ENCODE measurements at regions not wholly inside any gene's neighbourhood (a gene's known extent, or its start where the extent isn't known, plus 50 kb on each side); places are given as distances from the start of the nearest gene placed in this dataset.

DNA sequence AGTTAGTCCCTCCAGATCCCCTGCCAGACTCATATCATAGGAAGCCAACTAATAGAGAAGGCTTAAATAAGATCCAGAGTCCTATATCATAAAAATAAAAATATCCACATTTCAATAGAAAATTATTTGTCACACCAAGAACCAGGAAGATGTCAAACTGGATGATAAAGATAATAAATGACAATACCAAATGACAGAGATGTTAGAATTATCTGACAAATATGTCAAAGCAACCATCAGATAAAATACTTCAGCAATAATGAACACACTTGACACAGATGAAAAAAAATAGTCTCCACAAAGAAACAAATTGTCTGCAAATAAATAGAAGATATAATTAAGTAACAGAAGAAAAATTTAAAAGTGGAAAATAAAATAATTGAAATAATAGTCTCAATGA, 300.7 kb upstream of the FTMT start:
- no peak overlapping the region for H3K9ac ChIP-seq (ENCODE audit: low read length)
- H3K9me3 ChIP-seq (ENCODE audit: control insufficient read depth in 1 of 2, insufficient read depth in 1 of 2, low read depth in 1 of 2, low read length in 2 of 2): no peaks in the 10 kb centered on the region
- no TSS peak for BruUV-seq (replicated peaks)
- H3K27me3 ChIP-seq (ENCODE audit: insufficient read depth, low read length): no peaks in the 10 kb centered on the region
- TF ChIP-seq, protein P1, sequence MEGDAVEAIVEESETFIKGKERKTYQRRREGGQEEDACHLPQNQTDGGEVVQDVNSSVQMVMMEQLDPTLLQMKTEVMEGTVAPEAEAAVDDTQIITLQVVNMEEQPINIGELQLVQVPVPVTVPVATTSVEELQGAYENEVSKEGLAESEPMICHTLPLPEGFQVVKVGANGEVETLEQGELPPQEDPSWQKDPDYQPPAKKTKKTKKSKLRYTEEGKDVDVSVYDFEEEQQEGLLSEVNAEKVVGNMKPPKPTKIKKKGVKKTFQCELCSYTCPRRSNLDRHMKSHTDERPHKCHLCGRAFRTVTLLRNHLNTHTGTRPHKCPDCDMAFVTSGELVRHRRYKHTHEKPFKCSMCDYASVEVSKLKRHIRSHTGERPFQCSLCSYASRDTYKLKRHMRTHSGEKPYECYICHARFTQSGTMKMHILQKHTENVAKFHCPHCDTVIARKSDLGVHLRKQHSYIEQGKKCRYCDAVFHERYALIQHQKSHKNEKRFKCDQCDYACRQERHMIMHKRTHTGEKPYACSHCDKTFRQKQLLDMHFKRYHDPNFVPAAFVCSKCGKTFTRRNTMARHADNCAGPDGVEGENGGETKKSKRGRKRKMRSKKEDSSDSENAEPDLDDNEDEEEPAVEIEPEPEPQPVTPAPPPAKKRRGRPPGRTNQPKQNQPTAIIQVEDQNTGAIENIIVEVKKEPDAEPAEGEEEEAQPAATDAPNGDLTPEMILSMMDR (IDR thresholded peaks at IDR 0.05 in 2 of 3, conservative IDR thresholded peaks at IDR 0.05 in 1 of 3; ENCODE audit: borderline replicate concordance in 1 of 3, insufficient read depth in 1 of 3, low read depth in 2 of 3, low read length in 2 of 3): no peak
- TF ChIP-seq FOSL1 (IDR thresholded peaks at IDR 0.05; ENCODE audit: low read depth) (no peak), CEBPB (IDR thresholded peaks at IDR 0.05; ENCODE audit: low read depth) (no peak), EZH2phosphoT487 (IDR thresholded peaks at IDR 0.05; ENCODE audit: borderline replicate concordance) (no peak), ELF1 (IDR thresholded peaks at IDR 0.05; ENCODE audit: borderline replicate concordance, low read depth) (no peak), EZH2 (IDR thresholded peaks at IDR 0.05) (no peak), TCF7L2 (IDR thresholded peaks at IDR 0.05; ENCODE audit: borderline replicate concordance, extremely low read depth, insufficient read depth, insufficient read length) (no peak), ZFX (IDR thresholded peaks at IDR 0.05) (no peak), JUND (IDR thresholded peaks at IDR 0.05) (no peak), ZNF274 (IDR thresholded peaks at IDR 0.05; ENCODE audit: low read depth, low read length) (no peak)
- TF ChIP-seq, protein P2, sequence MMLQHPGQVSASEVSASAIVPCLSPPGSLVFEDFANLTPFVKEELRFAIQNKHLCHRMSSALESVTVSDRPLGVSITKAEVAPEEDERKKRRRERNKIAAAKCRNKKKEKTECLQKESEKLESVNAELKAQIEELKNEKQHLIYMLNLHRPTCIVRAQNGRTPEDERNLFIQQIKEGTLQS (IDR thresholded peaks at IDR 0.05): no peak
- TF ChIP-seq, protein P3, sequence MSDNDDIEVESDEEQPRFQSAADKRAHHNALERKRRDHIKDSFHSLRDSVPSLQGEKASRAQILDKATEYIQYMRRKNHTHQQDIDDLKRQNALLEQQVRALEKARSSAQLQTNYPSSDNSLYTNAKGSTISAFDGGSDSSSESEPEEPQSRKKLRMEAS (IDR thresholded peaks at IDR 0.05): no peak
- H3K4me3 ChIP-seq (replicated peaks in 1 of 2; ENCODE audit: low read depth in 1 of 2, low read length in 2 of 2): no peak overlapping the region
- peaks cover 4% of the 10 kb centered on the region; the same call in 1 of the 2 replicates for H3K9me2 ChIP-seq (ENCODE audit: insufficient read depth)
- H3K79me2 ChIP-seq (ENCODE audit: insufficient read depth, low read length): no peaks in the 10 kb centered on the region
- H3K36me3 ChIP-seq (ENCODE audit: control insufficient read depth in 1 of 2, insufficient read depth in 2 of 2, low read length in 2 of 2): no peaks in the 10 kb centered on the region
- RAD21 ChIA-PET (ENCODE audit: low non-redundant PET in 1 of 2, low total read pairs in 2 of 2, uncharacterized antibody in 2 of 2, unreplicated experiment in 2 of 2): no interaction called here
- H2AFZ ChIP-seq (ENCODE audit: low read depth, low read length, poor library complexity, severe bottlenecking): no peak overlapping the region
- no peaks in the 10 kb centered on the region; the same call in 1 of the 2 replicates for H4K20me1 ChIP-seq (ENCODE audit: insufficient read depth)
- intact Hi-C loops (cut with micrococcal nuclease): no loop called here
- DNase-seq (ENCODE audit: low read depth, low spot score) (no peak), ATAC-seq (no peak)
- no peak overlapping the region for H3K27ac ChIP-seq (ENCODE audit: low read depth, low read length)
- no peaks in the 10 kb centered on the region for H3K4me1 ChIP-seq (ENCODE audit: control insufficient read depth in 1 of 2, insufficient read depth in 2 of 2, low read length in 2 of 2)
- H3K4me2 ChIP-seq (ENCODE audit: low read length): no peak overlapping the region
- POLR2A ChIA-PET: no interaction called here
- CTCF ChIA-PET: no interaction called here

Data from HCT116 (cell line).